ENCODE measurements at regions not wholly inside any gene's neighbourhood (a gene's known extent, or its start where the extent isn't known, plus 50 kb on each side); places are given as distances from the start of the nearest gene placed in this dataset.

- no peak for DNase-seq
- H3K9me3 ChIP-seq, result no peaks in the 10 kb centered on the region
- no peak for TF ChIP-seq CTCF (IDR thresholded peaks at IDR 0.05)
- TF ChIP-seq POLR2A (IDR thresholded peaks at IDR 0.05), result no peak
- H3K36me3 ChIP-seq, result no peaks in the 10 kb centered on the region
- no peak overlapping the region for H3K27ac ChIP-seq
- H3K4me3 ChIP-seq, result no peak overlapping the region
- H3K4me1 ChIP-seq, result no peaks in the 10 kb centered on the region
- H3K27me3 ChIP-seq, result no peaks in the 10 kb centered on the region
Observed at GRCh38 chr2:116487336-116487735, 1327.2 kb upstream of the DDX18 start.

DNA sequence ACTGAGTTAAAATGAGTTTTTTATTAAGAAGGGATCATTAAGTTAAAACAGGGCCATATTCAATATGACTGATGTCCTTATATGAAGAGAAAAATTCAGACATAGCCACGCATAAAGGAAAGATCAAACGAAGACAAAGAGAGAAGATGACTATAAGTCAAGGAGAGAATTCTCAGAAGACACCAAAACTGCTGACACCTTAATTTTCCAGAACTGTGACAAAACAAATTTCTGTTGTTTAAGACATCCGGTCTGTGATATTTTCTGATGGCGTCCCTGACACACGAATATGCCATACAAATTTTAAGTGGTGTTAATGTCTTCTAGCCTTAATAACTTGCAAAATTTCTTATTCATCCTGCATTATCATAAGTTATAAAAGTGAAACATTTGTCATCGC, 1325.2 kb upstream of the DDX18 start:
- Histone ChIP-seq H3K27ac (no peak overlapping the region), H3K36me3 (no peaks in the 10 kb centered on the region), H3K4me3 (no peak overlapping the region), H3K9me3 (no peaks in the 10 kb centered on the region), H3K27me3 (no peaks in the 10 kb centered on the region), H3K4me1 (no peaks in the 10 kb centered on the region)
- TF ChIP-seq POLR2A (IDR thresholded peaks at IDR 0.05) (no peak), CTCF (IDR thresholded peaks at IDR 0.05) (no peak)
- DNase-seq, result no peak

DNA sequence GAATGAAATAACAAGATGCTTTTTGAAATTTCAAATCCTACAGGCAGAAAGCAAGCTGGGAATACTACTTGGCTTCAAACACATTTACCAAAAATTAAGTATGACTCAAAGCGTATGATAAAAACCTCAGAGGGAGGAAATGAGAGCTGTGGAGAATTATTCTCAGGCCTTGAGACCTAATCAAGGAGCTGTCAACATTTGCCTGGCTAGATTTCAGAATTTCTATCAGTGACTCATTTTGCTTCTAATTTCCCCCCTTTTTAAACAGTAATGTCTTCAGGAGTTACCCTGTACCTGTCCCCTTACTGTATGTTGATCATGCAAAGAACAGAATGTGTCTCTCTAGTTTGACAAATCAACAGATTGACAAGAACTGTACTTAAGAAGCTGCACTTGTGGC, 1324.5 kb upstream of the DDX18 start:
- Histone ChIP-seq H3K4me3 (no peak overlapping the region), H3K9me3 (no peaks in the 10 kb centered on the region), H3K27ac (no peak overlapping the region), H3K27me3 (no peaks in the 10 kb centered on the region), H3K36me3 (no peaks in the 10 kb centered on the region), H3K4me1 (no peaks in the 10 kb centered on the region)
- DNase-seq, result no peak
- no peak for TF ChIP-seq CTCF (IDR thresholded peaks at IDR 0.05)
- no peak for TF ChIP-seq POLR2A (IDR thresholded peaks at IDR 0.05)

GRCh38 chr2:116490511-116491145, 1323.9 kb upstream of the DDX18 start:
- TF ChIP-seq POLR2A (IDR thresholded peaks at IDR 0.05), result no peak
- no peak for TF ChIP-seq CTCF (IDR thresholded peaks at IDR 0.05)
- Histone ChIP-seq H3K4me1 (no peaks in the 10 kb centered on the region), H3K27ac (no peak overlapping the region), H3K27me3 (no peaks in the 10 kb centered on the region), H3K4me3 (no peak overlapping the region), H3K36me3 (no peaks in the 10 kb centered on the region), H3K9me3 (no peaks in the 10 kb centered on the region)
- DNase-seq, result no peak

- H3K27me3 ChIP-seq, result no peaks in the 10 kb centered on the region
- TF ChIP-seq POLR2A (IDR thresholded peaks at IDR 0.05) (no peak), CTCF (IDR thresholded peaks at IDR 0.05) (no peak)
Observed at GRCh38 chr2:116491292-116491691, 1323.2 kb upstream of the DDX18 start.

GRCh38 chr2:116499389-116499788, 1315.1 kb upstream of the DDX18 start:
- Histone ChIP-seq H3K27ac (no peak overlapping the region), H3K36me3 (no peaks in the 10 kb centered on the region), H3K4me3 (no peak overlapping the region), H3K4me1 (no peaks in the 10 kb centered on the region), H3K9me3 (no peaks in the 10 kb centered on the region), H3K27me3 (no peaks in the 10 kb centered on the region)
- no peak for DNase-seq
- TF ChIP-seq CTCF (IDR thresholded peaks at IDR 0.05), result no peak
- no peak for TF ChIP-seq POLR2A (IDR thresholded peaks at IDR 0.05)

More at GRCh38 chr2:116491292-116491691, 1323.2 kb upstream of the DDX18 start:
- no peaks in the 10 kb centered on the region for H3K36me3 ChIP-seq
- H3K9me3 ChIP-seq, result no peaks in the 10 kb centered on the region
- H3K4me1 ChIP-seq, result no peaks in the 10 kb centered on the region
- no peak overlapping the region for H3K27ac ChIP-seq
- no peak overlapping the region for H3K4me3 ChIP-seq
- DNase-seq, result no peak
